Ishikawa (cell line): ENCODE measurements at regions not wholly inside any gene's neighbourhood (a gene's known extent, or its start where the extent isn't known, plus 50 kb on each side); places are given as distances from the start of the nearest gene placed in this dataset.

Experiments
- EP300 ChIP-seq: IDR thresholded peaks from 2 replicates; pipeline ENCODE4 v1.6.1; 2012; ENCODE audit warnings: borderline replicate concordance
- NFIC ChIP-seq: IDR thresholded peaks from 2 replicates; pipeline ENCODE4 v1.6.1; 2012
- RAD21 ChIP-seq: IDR thresholded peaks from 2 replicates; pipeline ENCODE4 v1.6.1; 2012; ENCODE audit warnings: low read depth
- REST ChIP-seq: IDR thresholded peaks from 2 replicates; pipeline ENCODE4 v1.6.1; 2012; ENCODE audit warnings: low read depth, mild to moderate bottlenecking

- TF ChIP-seq RAD21 (no peak), REST (no peak), EP300 (no peak), NFIC (no peak)
These were observed 194.4 kb upstream of the CST7 start for GRCh38 chr20:24754691-24755090.
